Fibroblast of skin of left quadriceps (primary cell): ENCODE measurements at regions not wholly inside any gene's neighbourhood (a gene's known extent, or its start where the extent isn't known, plus 50 kb on each side); places are given as distances from the start of the nearest gene placed in this dataset.

Source experiments
- DNase-seq, 2 experiments: peaks; one replicate each; pipeline ENCODE4 v3.0.0-alpha.2; 2013; ENCODE audit warnings: low read depth in 2 of 2

- no peak for DNase-seq
Observed at GRCh38 chr2:43128559-43128955, 97.8 kb downstream of the ZFP36L2 start.

- no peak for DNase-seq
Observed at GRCh38 chr2:43127941-43128558, 98.4 kb downstream of the ZFP36L2 start.

GRCh38 chr2:43127208-43127940, 99.0 kb downstream of the ZFP36L2 start:
- no peak for DNase-seq

GRCh38 chr2:43126817-43127207, 99.6 kb downstream of the ZFP36L2 start:
- DNase-seq = no peak

- no peak for DNase-seq
Observed at GRCh38 chr2:43125090-43125998, 101.1 kb downstream of the ZFP36L2 start.

- no peak for DNase-seq
Observed at GRCh38 chr2:43124687-43125057, 101.7 kb downstream of the ZFP36L2 start.

GRCh38 chr2:43123981-43124686, 102.3 kb downstream of the ZFP36L2 start:
- no peak for DNase-seq

GRCh38 chr2:43123486-43123885, 102.9 kb downstream of the ZFP36L2 start:
- DNase-seq = no peak

GRCh38 chr2:43123028-43123427, 103.4 kb downstream of the ZFP36L2 start:
- no peak for DNase-seq

- no peak for DNase-seq
Observed at GRCh38 chr2:43121580-43122314, 104.7 kb downstream of the ZFP36L2 start.

- no peak for DNase-seq
Observed at GRCh38 chr2:43119303-43119702, 107.1 kb downstream of the ZFP36L2 start.

- no peak for DNase-seq
Observed at GRCh38 chr2:43117521-43118143, 108.8 kb downstream of the ZFP36L2 start.

- no peak for DNase-seq
Observed at GRCh38 chr2:43116988-43117387, 109.4 kb downstream of the ZFP36L2 start.

- DNase-seq = no peak
Observed at GRCh38 chr2:43115881-43116280, 110.5 kb downstream of the ZFP36L2 start.

GRCh38 chr2:43114210-43114609, 112.2 kb downstream of the ZFP36L2 start:
- DNase-seq = no peak

- no peak for DNase-seq
Observed at GRCh38 chr2:43111788-43112554, 114.4 kb downstream of the ZFP36L2 start.

- peak; percentile 41 to 42 for DNase-seq
Observed at GRCh38 chr2:43110442-43110871, 115.9 kb downstream of the ZFP36L2 start.

- no peak for DNase-seq
Observed at GRCh38 chr2:43109261-43109743, 117.1 kb downstream of the ZFP36L2 start.

GRCh38 chr2:43107679-43108078, 118.7 kb downstream of the ZFP36L2 start:
- no peak for DNase-seq
